HEK293 (cell line): ENCODE measurements at regions not wholly inside any gene's neighbourhood (a gene's known extent, or its start where the extent isn't known, plus 50 kb on each side); places are given as distances from the start of the nearest gene placed in this dataset.

Experiments
- CTCF ChIP-seq: fragments of 450-650 bp; formaldehyde crosslinking; IDR thresholded peaks from 2 replicates; pipeline ENCODE4 v1.5.1; 2016; ENCODE audit warnings: missing biosample characterization, missing genetic modification characterization
- ZBTB26 ChIP-seq: fragments of 450-650 bp; formaldehyde crosslinking; optimal IDR thresholded peaks from 2 replicates; pipeline ENCODE3; 2016; ENCODE audit warnings: missing biosample characterization, mild to moderate bottlenecking, missing genetic modification characterization
- ZBTB8A ChIP-seq: fragments of 450-650 bp; formaldehyde crosslinking; IDR thresholded peaks from 2 replicates; pipeline ENCODE4 v1.5.1; 2016; ENCODE audit warnings: missing biosample characterization, missing genetic modification characterization
- ZNF23 ChIP-seq: fragments of 450-650 bp; formaldehyde crosslinking; IDR thresholded peaks from 2 replicates; pipeline ENCODE4 v1.5.1; 2016; ENCODE audit warnings: missing biosample characterization, missing genetic modification characterization, borderline replicate concordance
- ZNF501 ChIP-seq: fragments of 450-650 bp; formaldehyde crosslinking; IDR thresholded peaks from 2 replicates; pipeline ENCODE4 v1.5.1; 2016; ENCODE audit warnings: missing biosample characterization, missing genetic modification characterization
- ZNF677 ChIP-seq: fragments of 450-650 bp; IDR thresholded peaks from 2 replicates; pipeline ENCODE4 v1.5.0; 2018; ENCODE audit warnings: missing biosample characterization, mild to moderate bottlenecking, missing genetic modification characterization, moderate library complexity
- ZNF692 ChIP-seq: fragments of 450-650 bp; formaldehyde crosslinking; IDR thresholded peaks from 2 replicates; pipeline ENCODE4 v1.5.1; 2016; ENCODE audit warnings: missing biosample characterization, missing genetic modification characterization
- ZNF776 ChIP-seq: fragments of 450-650 bp; formaldehyde crosslinking; IDR thresholded peaks from 2 replicates; pipeline ENCODE4 v1.5.0; 2017; ENCODE audit warnings: missing biosample characterization, missing genetic modification characterization, borderline replicate concordance

GRCh38 chr1:197844651-197845050, 57.8 kb upstream of the C1orf53 start:
- TF ChIP-seq ZNF23 (tag by site-specific recombination) (no peak), ZNF501 (no peak), CTCF (tag by site-specific recombination) (no peak), ZNF677 (tag by site-specific recombination) (no peak), ZNF776 (tag by site-specific recombination) (no peak), ZNF692 (tag by site-specific recombination) (no peak), ZBTB26 (tag by site-specific recombination) (no peak), ZBTB8A (tag by site-specific recombination) (no peak)
